Natural killer cell treated with Interleukin-12 subunit alpha and Interleukin-12 subunit beta and Interleukin-15 and Interleukin-18, amount 100 ng/mL, for 72 hours (primary cell): ENCODE measurements at regions not wholly inside any gene's neighbourhood (a gene's known extent, or its start where the extent isn't known, plus 50 kb on each side); places are given as distances from the start of the nearest gene placed in this dataset.

ENCODE experiments used
- ATAC-seq, 2 donors: fragments of 150-1000 bp; cut with Tn5 transposase in 1 of 2; sonication (Bioruptor Pico), chemical (Tn5 transposase) in 1 of 2; 2 replicates each; pipeline ENCODE4 v1.10.0; 2021
- DNase-seq: peaks from one replicate; pipeline ENCODE4 v3.0.0; 2022; ENCODE audit warnings: low spot score
- H3K27ac Mint-ChIP-seq, 2 donors: 1 replicate in 1 of 2; 2 replicates in 1 of 2; pipeline ENCODE4 v1.8.0; 2022; ENCODE audit warnings: mixed read lengths in 2 of 2, mild to moderate bottlenecking in 1 of 2, moderate library complexity in 1 of 2
- H3K27me3 Mint-ChIP-seq, 2 donors: 1 replicate in 1 of 2; 2 replicates in 1 of 2; pipeline ENCODE4 v1.8.0; 2022; ENCODE audit warnings: mixed read lengths in 2 of 2
- H3K36me3 Mint-ChIP-seq: one replicate; pipeline ENCODE4 v1.8.0; 2022; ENCODE audit warnings: mixed read lengths
- H3K4me1 Mint-ChIP-seq, 2 donors: 1 replicate in 1 of 2; 2 replicates in 1 of 2; pipeline ENCODE4 v1.8.0; 2022; ENCODE audit warnings: low read depth in 2 of 2, mixed read lengths in 2 of 2, mild to moderate bottlenecking in 1 of 2
- H3K4me3 Mint-ChIP-seq: one replicate; pipeline ENCODE4 v1.8.0; 2022; ENCODE audit warnings: mixed read lengths
- H3K9me3 Mint-ChIP-seq: 2 replicates; pipeline ENCODE4 v1.8.0; 2022; ENCODE audit warnings: mixed read lengths

DNA sequence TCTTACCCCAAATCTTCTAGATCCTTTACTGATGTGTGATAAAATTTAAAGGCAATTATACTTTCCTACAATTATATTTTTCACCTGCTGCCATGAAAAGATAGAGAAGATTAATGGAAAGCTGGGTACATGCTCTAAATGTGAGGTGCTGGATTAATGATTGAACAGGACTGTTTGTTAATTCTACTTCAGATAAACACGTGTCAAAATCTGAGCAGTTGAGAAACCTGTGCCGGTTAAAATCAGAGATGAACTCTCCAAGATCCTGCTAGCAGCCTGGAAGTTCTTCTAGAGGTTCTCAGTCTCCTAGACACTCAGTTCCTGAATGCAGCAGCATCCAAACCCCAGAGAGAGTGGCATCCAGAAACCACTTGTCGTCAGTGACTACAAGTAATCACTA lies 69.2 kb downstream of the INHBA start:
- ATAC-seq (no peak), DNase-seq (no peak)
- H3K9me3 Mint-ChIP-seq: peaks cover 4% of the 10 kb centered on the region
- H3K36me3 Mint-ChIP-seq: no peaks in the 10 kb centered on the region
- H3K27me3 Mint-ChIP-seq: no peaks in the 10 kb centered on the region
- H3K4me3 Mint-ChIP-seq: no peak overlapping the region
- peaks cover 7 to 19% of the 10 kb centered on the region in 2 donors for H3K4me1 Mint-ChIP-seq
- H3K27ac Mint-ChIP-seq: peak overlapping the region in 1 of 2 donors; percentile 59

DNA sequence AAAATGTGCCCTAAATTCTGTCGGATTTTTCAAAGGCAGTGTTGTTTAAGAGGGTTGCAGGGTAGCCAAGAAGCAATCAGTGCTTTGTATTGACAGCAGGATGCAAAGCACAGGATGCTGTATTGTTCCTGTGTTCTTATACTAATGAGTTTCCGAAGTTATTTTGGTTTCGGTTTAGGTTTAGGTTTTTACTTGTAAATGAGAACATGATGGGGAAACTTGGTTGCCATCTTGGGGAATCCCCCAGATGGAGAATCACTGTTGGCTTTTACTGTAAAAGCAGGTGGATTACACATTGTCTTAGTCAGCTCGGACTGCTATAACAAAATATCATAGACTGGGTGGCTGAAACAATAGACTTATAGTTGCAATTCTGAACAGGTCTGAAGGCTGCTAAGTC lies 72.1 kb downstream of the INHBA start:
- H3K4me3 Mint-ChIP-seq: no peak overlapping the region
- H3K27me3 Mint-ChIP-seq: no peaks in the 10 kb centered on the region
- DNase-seq (no peak), ATAC-seq (peak; percentile 83 to 91)
- peak overlapping the region; percentile 13 to 64 for H3K27ac Mint-ChIP-seq
- H3K36me3 Mint-ChIP-seq: no peaks in the 10 kb centered on the region
- H3K4me1 Mint-ChIP-seq: peaks cover 7 to 19% of the 10 kb centered on the region in 2 donors
- H3K9me3 Mint-ChIP-seq: no peaks in the 10 kb centered on the region

DNA sequence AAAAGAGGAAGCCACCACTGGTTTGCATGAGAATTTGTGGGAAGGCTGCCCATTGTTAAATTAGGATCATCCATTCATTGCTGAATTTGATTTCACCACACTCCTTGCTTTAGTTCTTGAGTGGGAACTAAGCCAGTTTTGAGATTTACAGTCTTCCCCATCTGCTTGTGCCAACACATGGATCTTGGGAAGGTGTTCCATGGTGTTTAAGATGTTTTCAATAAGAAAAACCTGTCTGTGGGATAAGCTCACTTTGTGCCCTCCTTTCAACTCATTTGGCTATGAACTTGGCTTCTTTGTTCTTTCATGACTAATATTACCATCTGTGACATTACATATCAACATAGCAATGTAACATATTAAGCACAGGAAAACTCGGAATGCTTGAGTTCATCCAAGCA lies 73.2 kb downstream of the INHBA start:
- peaks cover 7 to 18% of the 10 kb centered on the region in 2 donors for H3K4me1 Mint-ChIP-seq
- H3K27ac Mint-ChIP-seq: peak overlapping the region in 1 of 2 donors; percentile 64
- no peak for DNase-seq
- ATAC-seq: no peak
- H3K36me3 Mint-ChIP-seq: no peaks in the 10 kb centered on the region
- no peak overlapping the region for H3K4me3 Mint-ChIP-seq
- H3K27me3 Mint-ChIP-seq: no peaks in the 10 kb centered on the region
- H3K9me3 Mint-ChIP-seq: peaks cover 2% of the 10 kb centered on the region

DNA sequence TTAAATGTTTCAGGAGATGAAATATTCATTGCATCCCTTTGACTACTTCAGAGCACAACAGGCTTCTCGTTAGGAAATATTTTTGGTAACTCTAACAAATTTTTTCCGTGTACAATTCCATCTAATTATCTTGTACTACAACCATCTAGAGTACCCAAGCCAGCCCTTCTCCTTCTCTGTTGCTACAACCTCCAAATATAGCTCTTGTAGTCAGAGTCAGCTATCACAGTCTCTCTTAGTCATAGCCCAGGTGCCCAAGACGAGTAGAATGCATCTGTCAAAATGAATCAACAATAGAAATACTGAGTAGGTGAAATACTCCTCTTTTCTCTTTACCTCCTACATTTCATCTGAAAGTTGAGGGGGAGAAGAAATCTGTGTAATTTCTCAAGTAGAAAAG lies 74.0 kb downstream of the INHBA start:
- ATAC-seq (no peak), DNase-seq (no peak)
- H3K27me3 Mint-ChIP-seq: no peaks in the 10 kb centered on the region
- H3K9me3 Mint-ChIP-seq: peaks cover 3% of the 10 kb centered on the region
- H3K27ac Mint-ChIP-seq: peak overlapping the region in 1 of 2 donors; percentile 64
- H3K4me1 Mint-ChIP-seq: peaks cover 7 to 18% of the 10 kb centered on the region in 2 donors
- H3K36me3 Mint-ChIP-seq: no peaks in the 10 kb centered on the region
- no peak overlapping the region for H3K4me3 Mint-ChIP-seq

GRCh38 chr7:41627645-41628298 lies 75.1 kb downstream of the INHBA start:
- Mint-ChIP-seq H3K36me3 (no peaks in the 10 kb centered on the region), H3K27ac (no peak overlapping the region), H3K9me3 (peaks cover 5% of the 10 kb centered on the region), H3K27me3 (no peaks in the 10 kb centered on the region), H3K4me1 (peaks cover 7 to 17% of the 10 kb centered on the region in 2 donors), H3K4me3 (no peak overlapping the region)
- no peak for ATAC-seq
- DNase-seq: no peak

GRCh38 chr7:41624818-41625217 lies 78.1 kb downstream of the INHBA start:
- H3K9me3 Mint-ChIP-seq: peaks cover 15% of the 10 kb centered on the region

DNA sequence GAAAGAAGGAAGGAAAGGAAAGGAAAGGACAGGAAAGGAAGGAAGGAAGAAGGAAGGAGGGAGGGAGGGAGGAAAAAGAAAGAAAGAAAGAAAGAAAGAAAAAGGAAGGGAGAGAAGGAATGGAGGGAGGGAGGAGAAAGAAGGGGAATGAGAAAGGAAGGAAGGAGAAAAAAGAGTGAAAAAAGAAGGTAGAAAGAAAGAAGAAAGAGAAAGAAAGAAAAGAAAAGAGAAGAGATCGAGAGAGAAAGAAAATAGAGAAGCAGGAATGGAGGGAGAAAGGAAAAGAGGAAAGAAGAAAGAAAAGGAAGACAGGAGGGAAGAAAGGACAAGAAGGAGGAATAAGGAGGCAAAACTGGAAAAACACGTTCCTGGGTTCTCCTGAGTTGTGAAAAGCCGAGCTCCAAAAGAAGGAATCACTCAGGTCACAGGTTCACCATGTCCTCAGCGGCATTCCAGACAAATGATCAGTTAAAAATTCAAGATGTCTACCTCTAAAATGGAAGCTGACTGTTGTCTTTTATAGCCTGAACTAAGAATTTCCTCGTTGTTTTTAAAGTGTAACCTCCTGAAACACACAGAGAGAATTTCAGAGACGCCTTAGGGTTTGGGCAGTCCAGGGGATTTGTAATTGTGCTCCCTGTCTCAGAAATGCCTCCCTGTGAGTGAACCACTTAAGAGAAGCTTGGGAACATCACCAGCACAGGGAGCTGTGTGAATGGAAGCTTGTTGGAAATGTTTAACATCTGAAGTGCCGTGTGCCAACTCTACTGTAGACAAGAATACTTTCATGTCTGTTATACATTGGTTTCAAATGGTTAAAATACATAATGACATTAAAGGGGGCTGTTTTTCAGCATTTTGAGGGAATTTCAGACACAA lies 80.7 kb downstream of the INHBA start:
- Mint-ChIP-seq H3K4me1 (peaks cover 0 to 3% of the 10 kb centered on the region in 2 donors), H3K27ac (peak overlapping the region in 1 of 2 donors; percentile 3), H3K27me3 (peaks cover 0 to 3% of the 10 kb centered on the region in 2 donors), H3K4me3 (no peak overlapping the region), H3K9me3 (peaks cover 19% of the 10 kb centered on the region), H3K36me3 (no peaks in the 10 kb centered on the region)
- no peak for DNase-seq
- ATAC-seq: no peak

More at GRCh38 chr7:41624818-41625217, 78.1 kb downstream of the INHBA start:
- no peak overlapping the region for H3K4me3 Mint-ChIP-seq
- DNase-seq: no peak
- H3K27ac Mint-ChIP-seq: peak overlapping the region in 1 of 2 donors; percentile 24
- peaks cover 0 to 6% of the 10 kb centered on the region in 2 donors for H3K4me1 Mint-ChIP-seq
- no peak for ATAC-seq
- H3K27me3 Mint-ChIP-seq: peaks cover 0 to 3% of the 10 kb centered on the region in 2 donors
- H3K36me3 Mint-ChIP-seq: no peaks in the 10 kb centered on the region

DNA sequence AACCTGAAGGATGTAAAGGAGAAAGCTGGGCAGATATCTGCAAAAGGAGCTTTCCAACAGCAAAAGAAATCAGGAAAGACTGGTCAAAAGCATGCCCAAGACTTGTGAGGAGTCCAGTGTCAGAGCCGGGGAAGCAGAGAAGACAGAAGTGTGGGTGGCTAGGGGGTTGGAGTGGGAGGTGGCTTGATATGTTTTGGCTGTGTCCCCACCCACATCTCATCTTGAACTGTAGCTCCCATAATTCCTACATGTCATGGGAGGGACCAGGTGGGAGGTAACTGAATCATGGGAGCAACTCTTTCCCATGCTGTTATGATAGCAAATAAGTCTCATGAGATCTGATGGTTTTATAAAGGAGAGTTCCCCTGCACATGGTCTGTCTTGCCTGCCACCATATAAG lies 84.9 kb downstream of the INHBA start:
- no peak overlapping the region for H3K27ac Mint-ChIP-seq

GRCh38 chr7:41612798-41613197 lies 90.1 kb downstream of the INHBA start:
- Mint-ChIP-seq H3K36me3 (no peaks in the 10 kb centered on the region), H3K9me3 (peaks cover 5% of the 10 kb centered on the region), H3K27ac (no peak overlapping the region), H3K27me3 (peaks cover 0 to 2% of the 10 kb centered on the region in 2 donors), H3K4me3 (no peak overlapping the region), H3K4me1 (no peaks in the 10 kb centered on the region)
- no peak for DNase-seq
- no peak for ATAC-seq

More for the DNA sequence above, 84.9 kb downstream of the INHBA start:
- no peak for DNase-seq
- Mint-ChIP-seq H3K9me3 (peaks cover 14% of the 10 kb centered on the region), H3K27me3 (peaks cover 0 to 3% of the 10 kb centered on the region in 2 donors), H3K4me3 (no peak overlapping the region), H3K36me3 (no peaks in the 10 kb centered on the region), H3K4me1 (no peaks in the 10 kb centered on the region)
- ATAC-seq: no peak

DNA sequence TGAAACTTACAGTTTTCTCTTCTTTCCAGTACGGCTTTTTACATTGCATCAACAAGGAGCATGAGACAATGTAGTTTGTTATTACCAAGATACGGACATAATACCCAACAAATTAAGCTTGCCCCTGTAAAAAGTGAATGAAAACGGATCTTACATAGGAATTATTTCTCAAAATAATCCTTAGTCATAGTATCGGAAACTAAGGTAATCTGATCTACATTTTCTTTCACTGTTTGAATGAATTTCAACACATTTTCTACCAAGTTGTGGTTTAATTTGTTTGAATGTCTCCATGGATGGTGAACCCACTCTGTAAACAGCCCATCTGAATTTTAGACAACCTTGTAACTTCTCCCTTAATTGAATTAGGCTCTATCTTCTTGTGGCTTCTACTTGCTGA lies 90.5 kb downstream of the INHBA start:
- ATAC-seq: no peak
- no peak overlapping the region for H3K4me3 Mint-ChIP-seq
- H3K27me3 Mint-ChIP-seq: peaks cover 0 to 2% of the 10 kb centered on the region in 2 donors
- no peak overlapping the region for H3K27ac Mint-ChIP-seq
- no peaks in the 10 kb centered on the region for H3K36me3 Mint-ChIP-seq
- no peak for DNase-seq
- peaks cover 6% of the 10 kb centered on the region for H3K9me3 Mint-ChIP-seq
- H3K4me1 Mint-ChIP-seq: no peaks in the 10 kb centered on the region

DNA sequence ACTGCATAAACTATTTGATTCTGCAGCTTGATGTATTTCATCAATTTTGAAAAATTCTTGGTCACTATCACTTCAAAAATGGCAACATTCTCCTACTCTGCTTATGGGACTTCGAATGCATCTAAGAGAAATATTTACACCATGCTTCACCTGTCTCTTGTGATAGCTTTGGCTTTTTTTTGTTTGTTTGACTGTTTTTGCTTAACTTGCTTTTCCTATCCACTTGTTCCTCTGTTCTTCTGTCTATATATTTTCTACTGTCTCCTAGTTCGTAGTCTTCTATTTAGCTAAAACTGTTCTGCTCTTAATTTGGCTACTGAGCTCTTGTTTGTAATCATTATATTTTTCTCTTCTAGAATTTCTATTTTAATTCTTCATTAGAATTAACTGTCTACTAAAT lies 94.4 kb downstream of the INHBA start:
- peaks cover 0 to 2% of the 10 kb centered on the region in 2 donors for H3K27me3 Mint-ChIP-seq
- no peaks in the 10 kb centered on the region for H3K4me1 Mint-ChIP-seq
- ATAC-seq (no peak), DNase-seq (no peak)
- H3K9me3 Mint-ChIP-seq: peaks cover 6% of the 10 kb centered on the region
- H3K4me3 Mint-ChIP-seq: no peak overlapping the region
- no peak overlapping the region for H3K27ac Mint-ChIP-seq
- no peaks in the 10 kb centered on the region for H3K36me3 Mint-ChIP-seq

- DNase-seq: no peak
- Mint-ChIP-seq H3K27me3 (no peaks in the 10 kb centered on the region), H3K36me3 (no peaks in the 10 kb centered on the region), H3K9me3 (peaks cover 6% of the 10 kb centered on the region), H3K4me3 (no peak overlapping the region), H3K27ac (no peak overlapping the region), H3K4me1 (no peaks in the 10 kb centered on the region)
- ATAC-seq: no peak
Observed at GRCh38 chr7:41603985-41604384, 98.9 kb downstream of the INHBA start.

DNA sequence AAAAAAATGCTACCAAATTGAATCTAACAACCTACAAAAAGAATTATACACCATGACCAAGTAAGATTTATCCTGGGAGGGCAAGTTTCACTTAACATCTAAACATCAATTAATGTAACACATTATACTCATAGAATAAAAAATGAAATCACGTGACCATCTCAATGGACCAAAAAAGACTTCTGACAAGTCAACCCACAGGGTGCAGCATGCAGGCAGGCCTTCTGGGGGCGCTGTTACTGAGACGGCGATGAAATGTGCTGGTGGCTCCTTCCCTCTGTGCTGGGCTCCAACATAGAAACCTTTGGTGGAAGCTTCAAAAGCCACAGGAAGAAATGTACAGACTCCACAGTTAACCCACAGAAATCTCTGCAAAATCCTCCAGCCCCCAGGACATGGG lies 103.1 kb downstream of the INHBA start:
- DNase-seq (no peak), ATAC-seq (no peak)
- Mint-ChIP-seq H3K9me3 (peaks cover 14% of the 10 kb centered on the region), H3K36me3 (peaks cover 16% of the 10 kb centered on the region), H3K27ac (no peak overlapping the region), H3K27me3 (no peaks in the 10 kb centered on the region), H3K4me1 (no peaks in the 10 kb centered on the region), H3K4me3 (no peak overlapping the region)

- peaks cover 18% of the 10 kb centered on the region for H3K9me3 Mint-ChIP-seq
- no peaks in the 10 kb centered on the region for H3K27me3 Mint-ChIP-seq
- peaks cover 20% of the 10 kb centered on the region for H3K36me3 Mint-ChIP-seq
- DNase-seq (no peak), ATAC-seq (no peak)
- H3K27ac Mint-ChIP-seq: no peak overlapping the region
- peaks cover 0 to 4% of the 10 kb centered on the region in 2 donors for H3K4me1 Mint-ChIP-seq
- H3K4me3 Mint-ChIP-seq: no peak overlapping the region
Observed at GRCh38 chr7:41592794-41593193, 110.1 kb downstream of the INHBA start.
